Osteoblast (primary cell): ENCODE measurements at regions not wholly inside any gene's neighbourhood (a gene's known extent, or its start where the extent isn't known, plus 50 kb on each side); places are given as distances from the start of the nearest gene placed in this dataset.

ENCODE experiments used
- DNase-seq: peaks from one replicate; pipeline ENCODE4 v3.0.0; 2011; ENCODE audit warnings: low spot score, mixed read lengths; ENCODE audit not compliant: insufficient read length; ENCODE audit errors: missing footprints
- H2AFZ ChIP-seq: 2 replicates; pipeline ENCODE4 v1.6.0; 2011; ENCODE audit warnings: mild to moderate bottlenecking, low read length
- H3K27ac ChIP-seq: 2 replicates; pipeline ENCODE4 v1.5.1; 2011; ENCODE audit warnings: mild to moderate bottlenecking, low read depth, low read length, moderate library complexity
- H3K27me3 ChIP-seq: 2 replicates; pipeline ENCODE4 v1.6.0; 2012; ENCODE audit warnings: mild to moderate bottlenecking, control low read depth, inconsistent platforms, low read length, moderate library complexity; ENCODE audit not compliant: insufficient read depth
- H3K36me3 ChIP-seq: 2 replicates; pipeline ENCODE4 v1.5.1; 2011; ENCODE audit warnings: mild to moderate bottlenecking, low read length, control low read depth, moderate library complexity; ENCODE audit not compliant: insufficient read depth
- H3K4me1 ChIP-seq: 2 replicates; pipeline ENCODE4 v1.5.1; 2011; ENCODE audit warnings: mild to moderate bottlenecking, low read length, control low read depth, moderate library complexity; ENCODE audit not compliant: insufficient read depth
- H3K4me2 ChIP-seq: 2 replicates; pipeline ENCODE4 v1.6.0; 2011; ENCODE audit warnings: mild to moderate bottlenecking, low read length; ENCODE audit not compliant: insufficient read depth
- H3K4me3 ChIP-seq: fragments of 200-600 bp; sonication (generic); 3 replicates; pipeline ENCODE4 v1.5.1; 2012; ENCODE audit warnings: mild to moderate bottlenecking, low read length, inconsistent platforms; ENCODE audit not compliant: insufficient read depth
- H3K79me2 ChIP-seq: 2 replicates; pipeline ENCODE4 v1.6.0; 2012; ENCODE audit warnings: mild to moderate bottlenecking, low read length, control low read depth, inconsistent platforms; ENCODE audit not compliant: insufficient read depth
- H3K9me3 ChIP-seq: 2 replicates; pipeline ENCODE4 v1.5.1; 2011; ENCODE audit warnings: low read depth, low read length, control low read depth
- H4K20me1 ChIP-seq: 2 replicates; pipeline ENCODE4 v1.6.0; 2012; ENCODE audit warnings: mild to moderate bottlenecking, low read length, control low read depth; ENCODE audit not compliant: insufficient read depth
- TF ChIP-seq, protein P1 (sequence below): IDR thresholded peaks from 2 replicates; pipeline ENCODE4 v1.5.1; 2011; ENCODE audit warnings: mild to moderate bottlenecking, low read depth, low read length, moderate library complexity; ENCODE audit errors: extremely low read depth

GRCh38 chr1:221294242-221294641 is 415.0 kb downstream of the HLX start:
- H3K9me3 ChIP-seq: no peaks in the 10 kb centered on the region
- H3K36me3 ChIP-seq: no peaks in the 10 kb centered on the region
- H3K4me1 ChIP-seq: no peaks in the 10 kb centered on the region
- TF ChIP-seq, protein P1, sequence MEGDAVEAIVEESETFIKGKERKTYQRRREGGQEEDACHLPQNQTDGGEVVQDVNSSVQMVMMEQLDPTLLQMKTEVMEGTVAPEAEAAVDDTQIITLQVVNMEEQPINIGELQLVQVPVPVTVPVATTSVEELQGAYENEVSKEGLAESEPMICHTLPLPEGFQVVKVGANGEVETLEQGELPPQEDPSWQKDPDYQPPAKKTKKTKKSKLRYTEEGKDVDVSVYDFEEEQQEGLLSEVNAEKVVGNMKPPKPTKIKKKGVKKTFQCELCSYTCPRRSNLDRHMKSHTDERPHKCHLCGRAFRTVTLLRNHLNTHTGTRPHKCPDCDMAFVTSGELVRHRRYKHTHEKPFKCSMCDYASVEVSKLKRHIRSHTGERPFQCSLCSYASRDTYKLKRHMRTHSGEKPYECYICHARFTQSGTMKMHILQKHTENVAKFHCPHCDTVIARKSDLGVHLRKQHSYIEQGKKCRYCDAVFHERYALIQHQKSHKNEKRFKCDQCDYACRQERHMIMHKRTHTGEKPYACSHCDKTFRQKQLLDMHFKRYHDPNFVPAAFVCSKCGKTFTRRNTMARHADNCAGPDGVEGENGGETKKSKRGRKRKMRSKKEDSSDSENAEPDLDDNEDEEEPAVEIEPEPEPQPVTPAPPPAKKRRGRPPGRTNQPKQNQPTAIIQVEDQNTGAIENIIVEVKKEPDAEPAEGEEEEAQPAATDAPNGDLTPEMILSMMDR: no peak
- H3K4me3 ChIP-seq: no peak overlapping the region
- H3K4me2 ChIP-seq: no peak overlapping the region
- no peak for DNase-seq
- no peaks in the 10 kb centered on the region for H4K20me1 ChIP-seq
- no peak overlapping the region for H3K27ac ChIP-seq
- no peak overlapping the region for H2AFZ ChIP-seq
- no peaks in the 10 kb centered on the region for H3K27me3 ChIP-seq
- H3K79me2 ChIP-seq: no peaks in the 10 kb centered on the region

- Histone ChIP-seq H3K4me2 (no peak overlapping the region), H3K27me3 (no peaks in the 10 kb centered on the region), H2AFZ (no peak overlapping the region), H3K4me3 (no peak overlapping the region), H3K79me2 (no peaks in the 10 kb centered on the region), H3K4me1 (no peaks in the 10 kb centered on the region), H3K9me3 (no peaks in the 10 kb centered on the region), H4K20me1 (no peaks in the 10 kb centered on the region), H3K27ac (no peak overlapping the region), H3K36me3 (no peaks in the 10 kb centered on the region)
- no peak for DNase-seq
- TF ChIP-seq, protein P1: no peak
Observed at GRCh38 chr1:221302357-221302756, 423.1 kb downstream of the HLX start.

GRCh38 chr1:221302810-221303209 is 423.6 kb downstream of the HLX start:
- Histone ChIP-seq H3K36me3 (no peaks in the 10 kb centered on the region), H3K27me3 (no peaks in the 10 kb centered on the region), H4K20me1 (no peaks in the 10 kb centered on the region), H3K9me3 (no peaks in the 10 kb centered on the region), H3K4me3 (no peak overlapping the region), H3K79me2 (no peaks in the 10 kb centered on the region), H3K27ac (no peak overlapping the region), H3K4me1 (no peaks in the 10 kb centered on the region), H2AFZ (no peak overlapping the region), H3K4me2 (no peak overlapping the region)
- DNase-seq: no peak
- TF ChIP-seq, protein P1: no peak

- Histone ChIP-seq H3K79me2 (no peaks in the 10 kb centered on the region), H3K9me3 (no peaks in the 10 kb centered on the region), H3K4me1 (no peaks in the 10 kb centered on the region), H3K4me3 (no peak overlapping the region), H3K4me2 (no peak overlapping the region), H3K36me3 (no peaks in the 10 kb centered on the region), H4K20me1 (no peaks in the 10 kb centered on the region), H2AFZ (no peak overlapping the region), H3K27ac (no peak overlapping the region), H3K27me3 (no peaks in the 10 kb centered on the region)
- TF ChIP-seq, protein P1: no peak
- DNase-seq: no peak
Observed at GRCh38 chr1:221303623-221304022, 424.4 kb downstream of the HLX start.
